IMR-90 (cell line): ENCODE measurements at regions not wholly inside any gene's neighbourhood (a gene's known extent, or its start where the extent isn't known, plus 50 kb on each side); places are given as distances from the start of the nearest gene placed in this dataset.

Experiments
- ATAC-seq: fragments of 200-7000 bp; cut with Tn5 transposase; 2 replicates; pipeline ENCODE4 v1.9.1; 2020; ENCODE audit warnings: low read depth, mild to moderate bottlenecking, moderate library complexity
- BruUV-seq: library from RNA; stranded (reverse); fragments of 400-500 nt; replicated peaks from 2 replicates; lab custom pipeline; 2021; lab: Mats Ljungman, UMichigan
- CTCF ChIA-PET: fragments of 300-600 bp; formaldehyde crosslinking; extraction: SDS; loops from one replicate; lab custom pipeline; 2021; ENCODE audit warnings: antibody characterized with exemption; lab: Yijun Ruan, JAX
- POLR2A ChIA-PET: fragments of 300-600 bp; sonication (Branson Sonifier 250); formaldehyde crosslinking; loops from one replicate; lab custom pipeline; 2022; ENCODE audit warnings: antibody characterized with exemption; ENCODE audit not compliant: unreplicated experiment; lab: Charles Lee
- DNase-seq: peaks from one replicate; pipeline ENCODE4 v3.0.0; 2013
- H2AFZ ChIP-seq: replicated peaks from 2 replicates; pipeline ENCODE3; 2013; ENCODE audit warnings: low read length, mild to moderate bottlenecking; ENCODE audit not compliant: poor library complexity
- H2AK5ac ChIP-seq: 2 replicates; pipeline ENCODE4 v1.6.1; 2013; ENCODE audit warnings: low read depth, low read length, inconsistent platforms
- H2AK9ac ChIP-seq: replicated peaks from 2 replicates; pipeline ENCODE3; 2013; ENCODE audit warnings: mild to moderate bottlenecking, low read depth, low read length, moderate library complexity; ENCODE audit not compliant: poor library complexity
- H2BK120ac ChIP-seq: 2 replicates; pipeline ENCODE4 v1.6.1; 2013; ENCODE audit warnings: low read depth, low read length, inconsistent platforms
- H2BK15ac ChIP-seq: 3 replicates; pipeline ENCODE4 v1.6.1; 2013; ENCODE audit warnings: low read depth, low read length, inconsistent platforms
- H2BK20ac ChIP-seq: 2 replicates; pipeline ENCODE4 v1.6.1; 2013; ENCODE audit warnings: low read depth, mild to moderate bottlenecking, inconsistent platforms, low read length, moderate library complexity
- H2BK5ac ChIP-seq: 2 replicates; pipeline ENCODE4 v1.6.1; 2013; ENCODE audit warnings: mild to moderate bottlenecking, low read depth, low read length, inconsistent platforms; ENCODE audit not compliant: poor library complexity, severe bottlenecking
- H3K14ac ChIP-seq: replicated peaks from 2 replicates; pipeline ENCODE4 v1.6.1; 2013; ENCODE audit warnings: low read depth, low read length, inconsistent platforms
- H3K18ac ChIP-seq: 2 replicates; pipeline ENCODE4 v1.6.1; 2013; ENCODE audit warnings: low read depth, low read length, control low read depth
- H3K23ac ChIP-seq: 2 replicates; pipeline ENCODE4 v1.6.1; 2013; ENCODE audit warnings: low read depth, low read length, inconsistent platforms
- H3K27ac ChIP-seq: 2 replicates; pipeline ENCODE4 v1.5.1; 2013; ENCODE audit warnings: mild to moderate bottlenecking, control low read depth, low read length; ENCODE audit not compliant: insufficient read depth
- H3K27me3 ChIP-seq: 2 replicates; pipeline ENCODE4 v1.6.1; 2013; ENCODE audit warnings: low read length; ENCODE audit not compliant: control insufficient read depth, insufficient read depth
- H3K36me3 ChIP-seq: 2 replicates; pipeline ENCODE4 v1.6.1; 2013; ENCODE audit warnings: low read length, mixed read lengths; ENCODE audit not compliant: control insufficient read depth, insufficient read depth
- H3K4ac ChIP-seq: 2 replicates; pipeline ENCODE4 v1.6.1; 2013; ENCODE audit warnings: low read depth, low read length, inconsistent platforms
- H3K4me1 ChIP-seq: 2 replicates; pipeline ENCODE4 v1.6.1; 2013; ENCODE audit warnings: low read length, mixed read lengths; ENCODE audit not compliant: control insufficient read depth, insufficient read depth
- H3K4me2 ChIP-seq: 2 replicates; pipeline ENCODE4 v1.6.1; 2013; ENCODE audit warnings: low read depth, mild to moderate bottlenecking, control low read depth, low read length, moderate library complexity
- H3K4me3 ChIP-seq: 2 replicates; pipeline ENCODE4 v1.5.1; 2013; ENCODE audit warnings: low read depth, mild to moderate bottlenecking, control low read depth, low read length, moderate library complexity; ENCODE audit not compliant: insufficient read depth
- H3K56ac ChIP-seq: 2 replicates; pipeline ENCODE4 v1.6.1; 2013; ENCODE audit warnings: low read length, inconsistent platforms; ENCODE audit not compliant: insufficient read depth; ENCODE audit errors: extremely low read depth
- H3K79me1 ChIP-seq, 2 experiments: 2 replicates each; pipeline ENCODE4 v1.6.1; 2013; ENCODE audit warnings: low read length in 2 of 2, inconsistent platforms in 1 of 2, low read depth in 1 of 2
- H3K9ac ChIP-seq: 2 replicates; pipeline ENCODE4 v1.6.1; 2013; ENCODE audit warnings: low read depth, low read length, control low read depth
- H3K9me1 ChIP-seq: 2 replicates; pipeline ENCODE4 v1.6.1; 2013; ENCODE audit warnings: low read length, inconsistent platforms; ENCODE audit not compliant: insufficient read depth
- H3K9me3 ChIP-seq: 2 replicates; pipeline ENCODE4 v1.6.1; 2013; ENCODE audit warnings: low read length; ENCODE audit not compliant: control insufficient read depth, insufficient read depth
- H4K20me1 ChIP-seq: 2 replicates; pipeline ENCODE4 v1.6.1; 2013; ENCODE audit warnings: low read length, inconsistent platforms; ENCODE audit not compliant: insufficient read depth
- H4K5ac ChIP-seq: 2 replicates; pipeline ENCODE4 v1.6.1; 2013; ENCODE audit warnings: mild to moderate bottlenecking, low read depth, low read length, control low read depth
- H4K8ac ChIP-seq, 2 experiments: 2 replicates each; pipeline ENCODE4 v1.6.1; 2013; ENCODE audit warnings: low read depth in 2 of 2, low read length in 2 of 2, control low read depth in 1 of 2, inconsistent platforms in 1 of 2
- H4K91ac ChIP-seq: 2 replicates; pipeline ENCODE4 v1.6.1; 2013; ENCODE audit warnings: low read depth, low read length, inconsistent platforms; ENCODE audit not compliant: insufficient read depth
- CEBPB ChIP-seq: IDR thresholded peaks from 2 replicates; pipeline ENCODE4 v1.6.1; 2012; ENCODE audit warnings: low read depth, low read length, improper control_type of control experiment
- FOS ChIP-seq: fragments of 150-350 bp; IDR thresholded peaks from 2 replicates; pipeline ENCODE4 v1.6.1; 2016; ENCODE audit warnings: low read depth, low read length
- MAFK ChIP-seq: IDR thresholded peaks from 2 replicates; pipeline ENCODE4 v1.6.1; 2012; ENCODE audit warnings: low read depth, low read length, improper control_type of control experiment
- MAZ ChIP-seq: IDR thresholded peaks from 2 replicates; pipeline ENCODE4 v1.6.1; 2012; ENCODE audit warnings: low read depth, mild to moderate bottlenecking, low read length, improper control_type of control experiment, moderate library complexity, borderline replicate concordance
- NFE2L2 ChIP-seq: fragments of 150-350 bp; IDR thresholded peaks from 2 replicates; pipeline ENCODE4 v1.6.1; 2016; ENCODE audit warnings: low read depth, mild to moderate bottlenecking, low read length
- POLR2A ChIP-seq: IDR thresholded peaks from 2 replicates; pipeline ENCODE4 v1.6.1; 2012; ENCODE audit warnings: mild to moderate bottlenecking, low read depth, low read length
- RCOR1 ChIP-seq: IDR thresholded peaks from 2 replicates; pipeline ENCODE4 v1.6.1; 2012; ENCODE audit warnings: mild to moderate bottlenecking, low read length, improper control_type of control experiment; ENCODE audit not compliant: insufficient replicate concordance
- WGBS, 2 experiments: methylation state at CpG; one replicate each; pipeline versions ENCODE4 v1.1.5 to v1.1.7; 2013; ENCODE audit warnings: missing lambda C conversion rate in 2 of 2; ENCODE audit not compliant: insufficient read length in 1 of 2; ENCODE audit errors: extremely low coverage in 2 of 2; 5-methylcytosine and 5-hydroxymethylcytosine counted together
- dilution Hi-C: fragments of 300-500 bp; cut with HindIII; formaldehyde crosslinking; loops from one replicate; pipeline ENCODE4 v1.14.3; 2018; ENCODE audit warnings: low sequenced_read_pairs; ENCODE audit not compliant: unreplicated experiment
- in situ Hi-C: fragments of 300-500 bp; cut with MboI; formaldehyde crosslinking; loops from 3 replicates; pipeline ENCODE4 v1.14.3; 2019; ENCODE audit warnings: low sequenced_read_pairs, inconsistent platforms, mixed read lengths
- intact Hi-C: fragments of 100-400 bp; cut with micrococcal nuclease; formaldehyde crosslinking; loops from 2 replicates; pipeline ENCODE4 v1.10.0; 2022
- TF ChIP-seq, protein P1 (sequence below): fragments of 150-350 bp; IDR thresholded peaks from 2 replicates; pipeline ENCODE4 v1.6.1; 2016; ENCODE audit warnings: low read depth, mild to moderate bottlenecking, low read length, moderate library complexity, borderline replicate concordance

DNA sequence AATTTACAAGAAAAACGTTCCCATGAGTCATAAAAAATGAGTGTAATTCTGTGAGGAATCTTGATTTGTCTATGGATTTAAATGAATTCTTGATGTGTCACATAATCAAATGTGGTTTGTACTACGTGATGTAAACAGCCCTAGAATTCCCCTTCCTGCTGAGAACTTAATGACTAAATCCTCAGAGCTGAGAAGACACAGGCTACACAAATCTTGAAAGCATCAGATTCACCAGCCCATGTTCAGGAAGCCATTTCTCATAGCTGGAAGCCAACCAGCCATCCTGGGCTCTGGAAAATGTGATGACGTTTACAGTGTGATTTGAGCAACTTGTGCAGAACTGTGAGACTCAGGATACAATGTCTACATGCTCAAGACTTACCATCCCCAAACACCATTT, 193.7 kb upstream of the MME start:
- no peaks in the 10 kb centered on the region for H3K36me3 ChIP-seq
- intact Hi-C loops, result loop anchor here (5.0 kb wide), 2 partner anchors 109 to 186 kb away; no protein-coding TSS in a partner anchor
- H3K9me3 ChIP-seq, result no peaks in the 10 kb centered on the region
- H3K4me2 ChIP-seq, result no peak overlapping the region; the same call in 1 of the 2 replicates
- H4K5ac ChIP-seq, result no peak overlapping the region
- H3K14ac ChIP-seq, result peak overlapping the region; percentile 95
- H3K4me1 ChIP-seq, result peaks cover 7% of the 10 kb centered on the region
- peak overlapping the region; percentile 22; the same call in 1 of the 2 replicates for H2AK5ac ChIP-seq
- DNase-seq (peak; percentile 100), ATAC-seq (peak; percentile 95)
- H3K9ac ChIP-seq, result no peak overlapping the region
- H2AK9ac ChIP-seq, result no peak overlapping the region
- peak overlapping the region; percentile 67 for H2BK15ac ChIP-seq
- peak overlapping the region; percentile 85; the same call in 1 of the 2 replicates for H4K91ac ChIP-seq
- WGBS, 2 experiments, result no CpG with 5 or more reads among the region's 3 CpGs
- no peaks in the 10 kb centered on the region for H4K20me1 ChIP-seq
- H3K79me1 ChIP-seq, result no peaks in the 10 kb centered on the region
- TF ChIP-seq, protein P1, sequence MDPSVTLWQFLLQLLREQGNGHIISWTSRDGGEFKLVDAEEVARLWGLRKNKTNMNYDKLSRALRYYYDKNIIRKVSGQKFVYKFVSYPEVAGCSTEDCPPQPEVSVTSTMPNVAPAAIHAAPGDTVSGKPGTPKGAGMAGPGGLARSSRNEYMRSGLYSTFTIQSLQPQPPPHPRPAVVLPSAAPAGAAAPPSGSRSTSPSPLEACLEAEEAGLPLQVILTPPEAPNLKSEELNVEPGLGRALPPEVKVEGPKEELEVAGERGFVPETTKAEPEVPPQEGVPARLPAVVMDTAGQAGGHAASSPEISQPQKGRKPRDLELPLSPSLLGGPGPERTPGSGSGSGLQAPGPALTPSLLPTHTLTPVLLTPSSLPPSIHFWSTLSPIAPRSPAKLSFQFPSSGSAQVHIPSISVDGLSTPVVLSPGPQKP, result no peak
- TF ChIP-seq MAZ, result no peak
- TF ChIP-seq RCOR1, result peak; percentile 25
- TF ChIP-seq MAFK, result peak; percentile 72
- TF ChIP-seq NFE2L2, result no peak
- peak; percentile 85 for TF ChIP-seq CEBPB
- peak; percentile 93 for TF ChIP-seq FOS
- peak; percentile 48; the same call in 1 of the 2 replicates for TF ChIP-seq POLR2A
- in situ Hi-C loops, result loop anchor here (10.0 kb wide), 1 partner anchor 188 kb away; no protein-coding TSS in a partner anchor
- H3K27ac ChIP-seq, result peak overlapping the region; percentile 59
- dilution Hi-C loops, result no loop called here
- H4K8ac ChIP-seq, result peak overlapping the region; percentile 74 to 93
- peak overlapping the region; percentile 97 for H2BK120ac ChIP-seq
- no TSS peak for BruUV-seq
- no peaks in the 10 kb centered on the region for H3K27me3 ChIP-seq
- H3K23ac ChIP-seq, result peak overlapping the region; percentile 71; the same call in 1 of the 2 replicates
- peak overlapping the region; percentile 96 for H2BK20ac ChIP-seq
- peak overlapping the region; percentile 77 for H3K56ac ChIP-seq
- H2AFZ ChIP-seq, result no peak overlapping the region
- H2BK5ac ChIP-seq, result peak overlapping the region; percentile 99
- ChIA-PET CTCF (interaction anchor here (1.5 kb wide), 1 partner anchor 20 kb away, joined by 5 read pairs; no protein-coding TSS in a partner anchor), POLR2A (no interaction called here)
- no peak overlapping the region for H3K4me3 ChIP-seq
- H3K18ac ChIP-seq, result peak overlapping the region; percentile 100; the same call in 1 of the 2 replicates
- H3K4ac ChIP-seq, result peak overlapping the region; percentile 74; the same call in 1 of the 2 replicates
- no peaks in the 10 kb centered on the region for H3K9me1 ChIP-seq
